GM23338 (cell line): ENCODE measurements at regions not wholly inside any gene's neighbourhood (a gene's known extent, or its start where the extent isn't known, plus 50 kb on each side); places are given as distances from the start of the nearest gene placed in this dataset.

Source experiments
- ATAC-seq: fragments of 200-7000 bp; cut with Tn5 transposase; 3 replicates; pipeline ENCODE4 v1.9.1; 2020
- DNase-seq: peaks from one replicate; pipeline ENCODE4 v3.0.0-alpha.2; 2015; ENCODE audit warnings: low spot score
- H2AFZ ChIP-seq: fragments of 200-600 bp; sonication (generic); 2 replicates; pipeline ENCODE4 v1.8.0; 2016; ENCODE audit warnings: antibody characterized with exemption, mild to moderate bottlenecking, moderate library complexity
- H3F3A ChIP-seq: fragments of 200-600 bp; sonication (generic); replicated peaks from 2 replicates; pipeline ENCODE4 v1.8.0; 2017; ENCODE audit warnings: antibody characterized with exemption, mixed run types, low read depth
- H3K27ac ChIP-seq: fragments of 200-600 bp; sonication (generic); 2 replicates; pipeline ENCODE4 v1.6.1; 2016; ENCODE audit warnings: low read depth
- H3K27me3 ChIP-seq: fragments of 200-600 bp; sonication (generic); 2 replicates; pipeline ENCODE4 v1.8.0; 2016; ENCODE audit warnings: mild to moderate bottlenecking, mixed run types, moderate library complexity; ENCODE audit not compliant: insufficient read depth
- H3K36me3 ChIP-seq: fragments of 200-600 bp; sonication (generic); 2 replicates; pipeline ENCODE4 v1.8.0; 2016; ENCODE audit warnings: mild to moderate bottlenecking; ENCODE audit not compliant: insufficient read depth
- H3K4me1 ChIP-seq: fragments of 200-600 bp; sonication (generic); 2 replicates; pipeline ENCODE4 v1.8.0; 2016; ENCODE audit warnings: mild to moderate bottlenecking, moderate library complexity; ENCODE audit not compliant: insufficient read depth
- H3K4me2 ChIP-seq: fragments of 200-600 bp; sonication (generic); 2 replicates; pipeline ENCODE4 v1.7.1; 2017; ENCODE audit warnings: mixed run types
- H3K4me3 ChIP-seq: fragments of 200-600 bp; sonication (generic); 2 replicates; pipeline ENCODE4 v1.6.1; 2016; ENCODE audit warnings: mixed run types
- H3K79me2 ChIP-seq: fragments of 200-600 bp; sonication (generic); replicated peaks from 2 replicates; pipeline ENCODE4 v1.8.0; 2017; ENCODE audit warnings: mild to moderate bottlenecking; ENCODE audit not compliant: insufficient read depth
- H3K9me2 ChIP-seq: fragments of 200-600 bp; sonication (generic); 2 replicates; pipeline ENCODE4 v1.8.0; 2017; ENCODE audit not compliant: insufficient read depth
- H4K20me1 ChIP-seq: fragments of 200-600 bp; sonication (generic); replicated peaks from 2 replicates; pipeline ENCODE4 v1.8.0; 2017; ENCODE audit warnings: mild to moderate bottlenecking; ENCODE audit not compliant: insufficient read depth
- H3K27ac Mint-ChIP-seq: 2 replicates; pipeline ENCODE4 v1.8.0; 2020; ENCODE audit warnings: inconsistent platforms, mild to moderate bottlenecking, moderate library complexity, mixed read lengths
- H3K27me3 Mint-ChIP-seq: 3 replicates; pipeline ENCODE4 v1.8.0; 2022; ENCODE audit warnings: low read depth, mild to moderate bottlenecking, moderate library complexity, mixed read lengths, inconsistent platforms; ENCODE audit not compliant: insufficient read depth, poor library complexity
- H3K36me3 Mint-ChIP-seq: 3 replicates; pipeline ENCODE4 v1.8.0; 2021; ENCODE audit warnings: low read depth, mild to moderate bottlenecking, inconsistent platforms, moderate library complexity, mixed read lengths
- H3K4me1 Mint-ChIP-seq: 3 replicates; pipeline ENCODE4 v1.8.0; 2020; ENCODE audit warnings: mild to moderate bottlenecking, inconsistent platforms, mixed read lengths
- H3K4me3 Mint-ChIP-seq: 3 replicates; pipeline ENCODE4 v1.8.0; 2021; ENCODE audit warnings: moderate library complexity, mild to moderate bottlenecking, inconsistent platforms, mixed read lengths
- H3K9me3 Mint-ChIP-seq: 3 replicates; pipeline ENCODE4 v1.8.0; 2020; ENCODE audit warnings: moderate library complexity, mild to moderate bottlenecking, inconsistent platforms, mixed read lengths
- CREB1 ChIP-seq: fragments of 250-450 bp; sonication (Bioruptor Pico); IDR thresholded peaks from 2 replicates; pipeline ENCODE4 v1.5.0; 2020; ENCODE audit warnings: low read depth, mild to moderate bottlenecking, moderate library complexity
- CTCF ChIP-seq, 2 experiments: fragments of 200-600 bp in 1 of 2; sonication (generic) in 1 of 2; conservative IDR thresholded peaks; 2 replicates each; pipeline versions ENCODE4 v1.5.1 to v1.6.1; 2016 to 2017; ENCODE audit warnings: antibody characterized with exemption in 2 of 2, low read depth in 2 of 2, mild to moderate bottlenecking in 2 of 2, moderate library complexity in 1 of 2
- POLR2AphosphoS5 ChIP-seq: IDR thresholded peaks from 2 replicates; pipeline ENCODE4 v1.6.1; 2016; ENCODE audit warnings: antibody characterized with exemption, low read depth
- REST ChIP-seq: IDR thresholded peaks from one replicate; pipeline ENCODE4 v1.6.1; 2018; ENCODE audit warnings: antibody characterized with exemption; ENCODE audit not compliant: unreplicated experiment
- STAT1 ChIP-seq: IDR thresholded peaks from one replicate; pipeline ENCODE4 v1.6.1; 2016; ENCODE audit warnings: antibody characterized with exemption; ENCODE audit not compliant: unreplicated experiment
- ZNF114 ChIP-seq: fragments of 250-450 bp; sonication (Bioruptor Pico); IDR thresholded peaks from 2 replicates; pipeline ENCODE4 v1.5.0; 2020; ENCODE audit warnings: mild to moderate bottlenecking, moderate library complexity
- ZNF331 ChIP-seq: fragments of 250-450 bp; sonication (Bioruptor Pico); IDR thresholded peaks from 2 replicates; pipeline ENCODE4 v1.5.0; 2020; ENCODE audit warnings: low read depth, mild to moderate bottlenecking, moderate library complexity

GRCh38 chr2:66212749-66213148, 222.2 kb upstream of the MEIS1 start:
- ATAC-seq = no peak

More at GRCh38 chr2:66212749-66213148, 222.2 kb upstream of the MEIS1 start:
- H3K4me3 Mint-ChIP-seq = no peak overlapping the region
- no peaks in the 10 kb centered on the region; the same call in 1 of the 2 replicates for H3K9me2 ChIP-seq
- H3K27me3 ChIP-seq = no peaks in the 10 kb centered on the region
- peaks cover 4% of the 10 kb centered on the region for H3K9me3 Mint-ChIP-seq
- H3K4me1 ChIP-seq = peaks cover 6% of the 10 kb centered on the region; the same call in 1 of the 2 replicates
- no peaks in the 10 kb centered on the region for H4K20me1 ChIP-seq
- TF ChIP-seq POLR2AphosphoS5 (no peak), REST (no peak), ZNF114 (no peak), ZNF331 (CRISPR knock-in tag) (no peak), STAT1 (no peak), CREB1 (CRISPR knock-in tag) (no peak), CTCF (conservative IDR thresholded peaks at IDR 0.05; ENCODE audit: low read depth in 2 of 2) (no peak)
- DNase-seq = no peak
- no peaks in the 10 kb centered on the region for H3K79me2 ChIP-seq
- no peak overlapping the region for H2AFZ ChIP-seq
- no peaks in the 10 kb centered on the region for H3K27me3 Mint-ChIP-seq
- no peaks in the 10 kb centered on the region for H3K36me3 ChIP-seq
- no peak overlapping the region for H3K4me2 ChIP-seq
- no peak overlapping the region for H3K27ac Mint-ChIP-seq
- H3K36me3 Mint-ChIP-seq = no peaks in the 10 kb centered on the region; the same call in 2 of the 3 replicates
- no peaks in the 10 kb centered on the region for H3K4me1 Mint-ChIP-seq
- H3K4me3 ChIP-seq = no peak overlapping the region
- no peaks in the 10 kb centered on the region for H3F3A ChIP-seq
- no peak overlapping the region for H3K27ac ChIP-seq
